ENCODE measurements at regions not wholly inside any gene's neighbourhood (a gene's known extent, or its start where the extent isn't known, plus 50 kb on each side); places are given as distances from the start of the nearest gene placed in this dataset.

GRCh38 chrX:80317646-80318045, 102.6 kb upstream of the TENT5D start:
- TF ChIP-seq CTCF (conservative IDR thresholded peaks at IDR 0.05; ENCODE audit: low read length) (no peak), EZH2phosphoT487 (IDR thresholded peaks at IDR 0.05; ENCODE audit: borderline replicate concordance, low read depth, low read length) (no peak)
